Neural progenitor cell (in vitro differentiated cells): ENCODE measurements at regions not wholly inside any gene's neighbourhood (a gene's known extent, or its start where the extent isn't known, plus 50 kb on each side); places are given as distances from the start of the nearest gene placed in this dataset.

Experiments
- EZH2 ChIP-seq: fragments of 200-600 bp; sonication (generic); IDR thresholded peaks from 2 replicates; pipeline ENCODE4 v1.6.1; 2017; ENCODE audit warnings: antibody characterized with exemption, mild to moderate bottlenecking, moderate library complexity
- TF ChIP-seq, protein P1 (sequence below): fragments of 200-600 bp; sonication (generic); IDR thresholded peaks from 2 replicates; pipeline ENCODE4 v1.5.1; 2017; ENCODE audit warnings: antibody characterized with exemption, mild to moderate bottlenecking

GRCh38 chr3:59245300-59245858 lies 195.6 kb upstream of the CFAP20DC start:
- TF ChIP-seq, protein P1, sequence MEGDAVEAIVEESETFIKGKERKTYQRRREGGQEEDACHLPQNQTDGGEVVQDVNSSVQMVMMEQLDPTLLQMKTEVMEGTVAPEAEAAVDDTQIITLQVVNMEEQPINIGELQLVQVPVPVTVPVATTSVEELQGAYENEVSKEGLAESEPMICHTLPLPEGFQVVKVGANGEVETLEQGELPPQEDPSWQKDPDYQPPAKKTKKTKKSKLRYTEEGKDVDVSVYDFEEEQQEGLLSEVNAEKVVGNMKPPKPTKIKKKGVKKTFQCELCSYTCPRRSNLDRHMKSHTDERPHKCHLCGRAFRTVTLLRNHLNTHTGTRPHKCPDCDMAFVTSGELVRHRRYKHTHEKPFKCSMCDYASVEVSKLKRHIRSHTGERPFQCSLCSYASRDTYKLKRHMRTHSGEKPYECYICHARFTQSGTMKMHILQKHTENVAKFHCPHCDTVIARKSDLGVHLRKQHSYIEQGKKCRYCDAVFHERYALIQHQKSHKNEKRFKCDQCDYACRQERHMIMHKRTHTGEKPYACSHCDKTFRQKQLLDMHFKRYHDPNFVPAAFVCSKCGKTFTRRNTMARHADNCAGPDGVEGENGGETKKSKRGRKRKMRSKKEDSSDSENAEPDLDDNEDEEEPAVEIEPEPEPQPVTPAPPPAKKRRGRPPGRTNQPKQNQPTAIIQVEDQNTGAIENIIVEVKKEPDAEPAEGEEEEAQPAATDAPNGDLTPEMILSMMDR = no peak
- TF ChIP-seq EZH2 = no peak
